ENCODE measurements at regions not wholly inside any gene's neighbourhood (a gene's known extent, or its start where the extent isn't known, plus 50 kb on each side); places are given as distances from the start of the nearest gene placed in this dataset.

DNA sequence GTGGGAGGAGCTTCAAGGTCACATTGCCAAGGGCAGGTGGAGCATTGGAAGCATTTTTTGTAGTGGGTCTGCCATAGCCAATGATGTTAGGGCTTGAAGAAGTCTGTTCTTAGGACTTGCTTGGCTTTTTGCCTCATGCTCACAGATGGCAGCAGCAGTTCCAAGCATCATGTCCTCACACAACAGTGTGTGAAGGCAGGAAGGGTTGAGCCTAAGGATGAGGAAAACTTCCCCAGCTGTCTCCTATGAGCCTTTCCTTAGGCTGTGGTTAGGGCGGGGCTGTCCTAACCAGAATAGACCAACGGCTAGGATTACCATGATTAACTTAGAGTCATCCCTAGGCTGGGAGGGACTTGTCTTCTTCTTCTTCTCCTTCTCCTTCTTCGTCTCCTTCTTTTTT, 76.2 kb upstream of the KCNA1 start:
- TF ChIP-seq CTBP1 (IDR thresholded peaks at IDR 0.05; ENCODE audit: borderline replicate concordance) (no peak), FOXK2 (IDR thresholded peaks at IDR 0.05) (no peak), NFRKB (IDR thresholded peaks at IDR 0.05) (no peak), ARNT (IDR thresholded peaks at IDR 0.05) (no peak), FOXM1 (IDR thresholded peaks at IDR 0.05; ENCODE audit: borderline replicate concordance) (no peak), SUZ12 (IDR thresholded peaks at IDR 0.05) (no peak), ZNF384 (IDR thresholded peaks at IDR 0.05) (no peak), HDGF (IDR thresholded peaks at IDR 0.05; ENCODE audit: borderline replicate concordance) (no peak), SP1 (IDR thresholded peaks at IDR 0.05) (no peak), TARDBP (IDR thresholded peaks at IDR 0.05) (no peak), ELF4 (IDR thresholded peaks at IDR 0.05) (no peak), L3MBTL2 (conservative IDR thresholded peaks at IDR 0.05) (no peak)
